ENCODE measurements at regions not wholly inside any gene's neighbourhood (a gene's known extent, or its start where the extent isn't known, plus 50 kb on each side); places are given as distances from the start of the nearest gene placed in this dataset.
"Not testable (repeated sequence)": the region's sequence is repeated elsewhere in the genome, so short reads cannot be mapped to it uniquely, and the experiment has no call there.

- DNase-seq = no peak
Measured at GRCh38 chr1:61028136-61028535, 54.2 kb upstream of the NFIA start.

- not testable (repeated sequence) for DNase-seq
Measured at GRCh38 chr1:61018068-61018467, 64.3 kb upstream of the NFIA start.

- no peak for DNase-seq
Measured at GRCh38 chr1:61017651-61018050, 64.7 kb upstream of the NFIA start.

- DNase-seq = no peak
Measured at GRCh38 chr1:61013946-61014667, 68.3 kb upstream of the NFIA start.

GRCh38 chr1:61013189-61013945 is 69.0 kb upstream of the NFIA start:
- no peak for DNase-seq

- no peak for DNase-seq
Measured at GRCh38 chr1:61012341-61012761, 70.0 kb upstream of the NFIA start.

- DNase-seq = no peak
Measured at GRCh38 chr1:61011561-61012263, 70.6 kb upstream of the NFIA start.

GRCh38 chr1:61007534-61008364 is 74.6 kb upstream of the NFIA start:
- DNase-seq = no peak

GRCh38 chr1:61005614-61006580 is 76.5 kb upstream of the NFIA start:
- no peak for DNase-seq

GRCh38 chr1:61004262-61005003 is 77.9 kb upstream of the NFIA start:
- DNase-seq = no peak

- DNase-seq = no peak
Measured at GRCh38 chr1:61000327-61000726, 82.0 kb upstream of the NFIA start.

GRCh38 chr1:60998786-60999185 is 83.6 kb upstream of the NFIA start:
- DNase-seq = no peak

GRCh38 chr1:60994828-60995492 is 87.4 kb upstream of the NFIA start:
- DNase-seq = no peak

- no peak for DNase-seq
Measured at GRCh38 chr1:60994369-60994768, 88.0 kb upstream of the NFIA start.

GRCh38 chr1:60992165-60992564 is 90.2 kb upstream of the NFIA start:
- no peak for DNase-seq

- no peak for DNase-seq
Measured at GRCh38 chr1:60990714-60991090, 91.7 kb upstream of the NFIA start.

- DNase-seq = no peak
Measured at GRCh38 chr1:60989749-60990713, 92.3 kb upstream of the NFIA start.

- DNase-seq = no peak
Measured at GRCh38 chr1:60988891-60989290, 93.5 kb upstream of the NFIA start.

GRCh38 chr1:60987904-60988303 is 94.5 kb upstream of the NFIA start:
- no peak for DNase-seq
